ENCODE measurements at regions not wholly inside any gene's neighbourhood (a gene's known extent, or its start where the extent isn't known, plus 50 kb on each side); places are given as distances from the start of the nearest gene placed in this dataset.

DNA sequence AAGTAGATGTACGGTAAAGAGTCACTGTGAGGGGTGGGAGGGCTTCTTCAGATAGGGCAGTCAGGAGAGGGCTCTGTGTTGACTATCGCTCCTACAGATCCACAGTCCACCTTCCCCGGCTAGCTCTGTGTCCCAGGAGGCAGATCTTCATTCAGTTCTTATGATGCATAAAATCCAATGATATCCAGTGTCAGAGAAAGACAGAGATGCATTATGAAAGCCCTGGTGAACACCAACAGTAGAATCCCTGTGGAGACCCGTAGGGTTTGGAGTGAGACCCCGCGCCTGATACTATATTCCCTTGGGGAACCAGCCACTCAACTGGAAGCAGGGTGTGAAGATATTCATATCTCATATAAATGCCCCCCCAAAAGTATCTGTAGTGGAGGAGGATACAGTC lies 119.8 kb upstream of the SLCO3A1 start:
- TF ChIP-seq, protein P1, sequence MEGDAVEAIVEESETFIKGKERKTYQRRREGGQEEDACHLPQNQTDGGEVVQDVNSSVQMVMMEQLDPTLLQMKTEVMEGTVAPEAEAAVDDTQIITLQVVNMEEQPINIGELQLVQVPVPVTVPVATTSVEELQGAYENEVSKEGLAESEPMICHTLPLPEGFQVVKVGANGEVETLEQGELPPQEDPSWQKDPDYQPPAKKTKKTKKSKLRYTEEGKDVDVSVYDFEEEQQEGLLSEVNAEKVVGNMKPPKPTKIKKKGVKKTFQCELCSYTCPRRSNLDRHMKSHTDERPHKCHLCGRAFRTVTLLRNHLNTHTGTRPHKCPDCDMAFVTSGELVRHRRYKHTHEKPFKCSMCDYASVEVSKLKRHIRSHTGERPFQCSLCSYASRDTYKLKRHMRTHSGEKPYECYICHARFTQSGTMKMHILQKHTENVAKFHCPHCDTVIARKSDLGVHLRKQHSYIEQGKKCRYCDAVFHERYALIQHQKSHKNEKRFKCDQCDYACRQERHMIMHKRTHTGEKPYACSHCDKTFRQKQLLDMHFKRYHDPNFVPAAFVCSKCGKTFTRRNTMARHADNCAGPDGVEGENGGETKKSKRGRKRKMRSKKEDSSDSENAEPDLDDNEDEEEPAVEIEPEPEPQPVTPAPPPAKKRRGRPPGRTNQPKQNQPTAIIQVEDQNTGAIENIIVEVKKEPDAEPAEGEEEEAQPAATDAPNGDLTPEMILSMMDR (IDR thresholded peaks at IDR 0.05): no peak
- TF ChIP-seq POLR2A (IDR thresholded peaks at IDR 0.05): no peak

Data from body of pancreas (tissue), 4 donors.